Right lobe of liver (tissue), 4 donors: ENCODE measurements at regions not wholly inside any gene's neighbourhood (a gene's known extent, or its start where the extent isn't known, plus 50 kb on each side); places are given as distances from the start of the nearest gene placed in this dataset.

Source experiments
- POLR2A ChIP-seq: fragments of 450-650 bp; IDR thresholded peaks from one replicate; pipeline ENCODE4 v1.6.1; 2017; ENCODE audit warnings: antibody characterized with exemption, mild to moderate bottlenecking
- TF ChIP-seq, protein P1 (sequence below), 4 donors: fragments of 200-600 bp in 3 of 4; fragments of 450-650 bp in 1 of 4; IDR thresholded peaks; one replicate each; pipeline versions ENCODE4 v1.5.1 to v1.8.0; 2016 to 2022; ENCODE audit warnings: antibody characterized with exemption in 4 of 4, mild to moderate bottlenecking in 2 of 4
- donor health status: DM: no; HTN: no; CAD: no.
- donor health status: DM: no; HTN: no; CAD: no.
- donor health status: DM: no; HTN: yes; CAD: no.

DNA sequence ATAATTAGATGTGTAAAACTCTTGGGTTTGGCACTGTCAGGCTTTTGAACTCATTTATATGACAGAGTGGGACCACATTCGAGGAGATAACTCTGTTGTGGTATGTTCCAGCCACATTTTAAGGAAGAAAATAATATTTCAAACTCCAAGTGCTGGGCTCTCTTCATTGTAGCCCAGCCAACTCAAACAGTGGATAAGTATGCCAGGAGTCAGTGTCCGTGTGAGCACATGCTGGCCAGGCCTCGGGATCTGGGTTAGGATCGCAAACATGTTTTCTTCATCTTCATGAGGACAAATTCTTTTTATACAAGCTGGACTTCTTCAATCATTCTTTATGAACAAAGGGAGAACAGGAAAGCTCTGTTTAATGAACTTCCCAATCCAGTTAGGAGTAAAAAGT is 497.5 kb downstream of the MAFB start:
- TF ChIP-seq, protein P1, sequence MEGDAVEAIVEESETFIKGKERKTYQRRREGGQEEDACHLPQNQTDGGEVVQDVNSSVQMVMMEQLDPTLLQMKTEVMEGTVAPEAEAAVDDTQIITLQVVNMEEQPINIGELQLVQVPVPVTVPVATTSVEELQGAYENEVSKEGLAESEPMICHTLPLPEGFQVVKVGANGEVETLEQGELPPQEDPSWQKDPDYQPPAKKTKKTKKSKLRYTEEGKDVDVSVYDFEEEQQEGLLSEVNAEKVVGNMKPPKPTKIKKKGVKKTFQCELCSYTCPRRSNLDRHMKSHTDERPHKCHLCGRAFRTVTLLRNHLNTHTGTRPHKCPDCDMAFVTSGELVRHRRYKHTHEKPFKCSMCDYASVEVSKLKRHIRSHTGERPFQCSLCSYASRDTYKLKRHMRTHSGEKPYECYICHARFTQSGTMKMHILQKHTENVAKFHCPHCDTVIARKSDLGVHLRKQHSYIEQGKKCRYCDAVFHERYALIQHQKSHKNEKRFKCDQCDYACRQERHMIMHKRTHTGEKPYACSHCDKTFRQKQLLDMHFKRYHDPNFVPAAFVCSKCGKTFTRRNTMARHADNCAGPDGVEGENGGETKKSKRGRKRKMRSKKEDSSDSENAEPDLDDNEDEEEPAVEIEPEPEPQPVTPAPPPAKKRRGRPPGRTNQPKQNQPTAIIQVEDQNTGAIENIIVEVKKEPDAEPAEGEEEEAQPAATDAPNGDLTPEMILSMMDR (IDR thresholded peaks at IDR 0.05) = no peak
- TF ChIP-seq POLR2A = no peak
